IMR-90 (cell line): ENCODE measurements at regions not wholly inside any gene's neighbourhood (a gene's known extent, or its start where the extent isn't known, plus 50 kb on each side); places are given as distances from the start of the nearest gene placed in this dataset.

ENCODE experiments used
- ATAC-seq: fragments of 200-7000 bp; cut with Tn5 transposase; 2 replicates; pipeline ENCODE4 v1.9.1; 2020; ENCODE audit warnings: low read depth, mild to moderate bottlenecking, moderate library complexity
- BruUV-seq: library from RNA; stranded (reverse); fragments of 400-500 nt; replicated peaks from 2 replicates; lab custom pipeline; 2021; lab: Mats Ljungman, UMichigan
- CTCF ChIA-PET: fragments of 300-600 bp; formaldehyde crosslinking; extraction: SDS; loops from one replicate; lab custom pipeline; 2021; ENCODE audit warnings: antibody characterized with exemption; lab: Yijun Ruan, JAX
- POLR2A ChIA-PET: fragments of 300-600 bp; sonication (Branson Sonifier 250); formaldehyde crosslinking; loops from one replicate; lab custom pipeline; 2022; ENCODE audit warnings: antibody characterized with exemption; ENCODE audit not compliant: unreplicated experiment; lab: Charles Lee
- DNase-seq: peaks from one replicate; pipeline ENCODE4 v3.0.0; 2013
- H2AFZ ChIP-seq: replicated peaks from 2 replicates; pipeline ENCODE3; 2013; ENCODE audit warnings: low read length, mild to moderate bottlenecking; ENCODE audit not compliant: poor library complexity
- H2AK5ac ChIP-seq: 2 replicates; pipeline ENCODE4 v1.6.1; 2013; ENCODE audit warnings: low read depth, low read length, inconsistent platforms
- H2AK9ac ChIP-seq: replicated peaks from 2 replicates; pipeline ENCODE3; 2013; ENCODE audit warnings: mild to moderate bottlenecking, low read depth, low read length, moderate library complexity; ENCODE audit not compliant: poor library complexity
- H2BK120ac ChIP-seq: 2 replicates; pipeline ENCODE4 v1.6.1; 2013; ENCODE audit warnings: low read depth, low read length, inconsistent platforms
- H2BK15ac ChIP-seq: 3 replicates; pipeline ENCODE4 v1.6.1; 2013; ENCODE audit warnings: low read depth, low read length, inconsistent platforms
- H2BK20ac ChIP-seq: 2 replicates; pipeline ENCODE4 v1.6.1; 2013; ENCODE audit warnings: low read depth, mild to moderate bottlenecking, inconsistent platforms, low read length, moderate library complexity
- H2BK5ac ChIP-seq: 2 replicates; pipeline ENCODE4 v1.6.1; 2013; ENCODE audit warnings: mild to moderate bottlenecking, low read depth, low read length, inconsistent platforms; ENCODE audit not compliant: poor library complexity, severe bottlenecking
- H3K14ac ChIP-seq: replicated peaks from 2 replicates; pipeline ENCODE4 v1.6.1; 2013; ENCODE audit warnings: low read depth, low read length, inconsistent platforms
- H3K18ac ChIP-seq: 2 replicates; pipeline ENCODE4 v1.6.1; 2013; ENCODE audit warnings: low read depth, low read length, control low read depth
- H3K23ac ChIP-seq: 2 replicates; pipeline ENCODE4 v1.6.1; 2013; ENCODE audit warnings: low read depth, low read length, inconsistent platforms
- H3K27ac ChIP-seq: 2 replicates; pipeline ENCODE4 v1.5.1; 2013; ENCODE audit warnings: mild to moderate bottlenecking, control low read depth, low read length; ENCODE audit not compliant: insufficient read depth
- H3K27me3 ChIP-seq: 2 replicates; pipeline ENCODE4 v1.6.1; 2013; ENCODE audit warnings: low read length; ENCODE audit not compliant: control insufficient read depth, insufficient read depth
- H3K36me3 ChIP-seq: 2 replicates; pipeline ENCODE4 v1.6.1; 2013; ENCODE audit warnings: low read length, mixed read lengths; ENCODE audit not compliant: control insufficient read depth, insufficient read depth
- H3K4ac ChIP-seq: 2 replicates; pipeline ENCODE4 v1.6.1; 2013; ENCODE audit warnings: low read depth, low read length, inconsistent platforms
- H3K4me1 ChIP-seq: 2 replicates; pipeline ENCODE4 v1.6.1; 2013; ENCODE audit warnings: low read length, mixed read lengths; ENCODE audit not compliant: control insufficient read depth, insufficient read depth
- H3K4me2 ChIP-seq: 2 replicates; pipeline ENCODE4 v1.6.1; 2013; ENCODE audit warnings: low read depth, mild to moderate bottlenecking, control low read depth, low read length, moderate library complexity
- H3K4me3 ChIP-seq: 2 replicates; pipeline ENCODE4 v1.5.1; 2013; ENCODE audit warnings: low read depth, mild to moderate bottlenecking, control low read depth, low read length, moderate library complexity; ENCODE audit not compliant: insufficient read depth
- H3K56ac ChIP-seq: 2 replicates; pipeline ENCODE4 v1.6.1; 2013; ENCODE audit warnings: low read length, inconsistent platforms; ENCODE audit not compliant: insufficient read depth; ENCODE audit errors: extremely low read depth
- H3K79me1 ChIP-seq, 2 experiments: 2 replicates each; pipeline ENCODE4 v1.6.1; 2013; ENCODE audit warnings: low read length in 2 of 2, inconsistent platforms in 1 of 2, low read depth in 1 of 2
- H3K9ac ChIP-seq: 2 replicates; pipeline ENCODE4 v1.6.1; 2013; ENCODE audit warnings: low read depth, low read length, control low read depth
- H3K9me1 ChIP-seq: 2 replicates; pipeline ENCODE4 v1.6.1; 2013; ENCODE audit warnings: low read length, inconsistent platforms; ENCODE audit not compliant: insufficient read depth
- H3K9me3 ChIP-seq: 2 replicates; pipeline ENCODE4 v1.6.1; 2013; ENCODE audit warnings: low read length; ENCODE audit not compliant: control insufficient read depth, insufficient read depth
- H4K20me1 ChIP-seq: 2 replicates; pipeline ENCODE4 v1.6.1; 2013; ENCODE audit warnings: low read length, inconsistent platforms; ENCODE audit not compliant: insufficient read depth
- H4K5ac ChIP-seq: 2 replicates; pipeline ENCODE4 v1.6.1; 2013; ENCODE audit warnings: mild to moderate bottlenecking, low read depth, low read length, control low read depth
- H4K8ac ChIP-seq, 2 experiments: 2 replicates each; pipeline ENCODE4 v1.6.1; 2013; ENCODE audit warnings: low read depth in 2 of 2, low read length in 2 of 2, control low read depth in 1 of 2, inconsistent platforms in 1 of 2
- H4K91ac ChIP-seq: 2 replicates; pipeline ENCODE4 v1.6.1; 2013; ENCODE audit warnings: low read depth, low read length, inconsistent platforms; ENCODE audit not compliant: insufficient read depth
- BHLHE40 ChIP-seq: fragments of 150-350 bp; IDR thresholded peaks from 2 replicates; pipeline ENCODE4 v1.6.1; 2016; ENCODE audit warnings: mild to moderate bottlenecking, low read depth, low read length
- CEBPB ChIP-seq: IDR thresholded peaks from 2 replicates; pipeline ENCODE4 v1.6.1; 2012; ENCODE audit warnings: low read depth, low read length, improper control_type of control experiment
- ELK1 ChIP-seq: fragments of 150-350 bp; IDR thresholded peaks from 2 replicates; pipeline ENCODE4 v1.6.1; 2016; ENCODE audit warnings: low read depth, mild to moderate bottlenecking, low read length, moderate library complexity, borderline replicate concordance
- MAZ ChIP-seq: IDR thresholded peaks from 2 replicates; pipeline ENCODE4 v1.6.1; 2012; ENCODE audit warnings: low read depth, mild to moderate bottlenecking, low read length, improper control_type of control experiment, moderate library complexity, borderline replicate concordance
- RFX5 ChIP-seq: IDR thresholded peaks from 2 replicates; pipeline ENCODE4 v1.8.0; 2012; ENCODE audit warnings: low read depth, mild to moderate bottlenecking, low read length, moderate library complexity
- WGBS, 2 experiments: methylation state at CpG; one replicate each; pipeline versions ENCODE4 v1.1.5 to v1.1.7; 2013; ENCODE audit warnings: missing lambda C conversion rate in 2 of 2; ENCODE audit not compliant: insufficient read length in 1 of 2; ENCODE audit errors: extremely low coverage in 2 of 2; 5-methylcytosine and 5-hydroxymethylcytosine counted together
- dilution Hi-C: fragments of 300-500 bp; cut with HindIII; formaldehyde crosslinking; loops from one replicate; pipeline ENCODE4 v1.14.3; 2018; ENCODE audit warnings: low sequenced_read_pairs; ENCODE audit not compliant: unreplicated experiment
- in situ Hi-C: fragments of 300-500 bp; cut with MboI; formaldehyde crosslinking; loops from 3 replicates; pipeline ENCODE4 v1.14.3; 2019; ENCODE audit warnings: low sequenced_read_pairs, inconsistent platforms, mixed read lengths
- intact Hi-C: fragments of 100-400 bp; cut with micrococcal nuclease; formaldehyde crosslinking; loops from 2 replicates; pipeline ENCODE4 v1.10.0; 2022

- in situ Hi-C loops = no loop called here
- no peak overlapping the region for H2AK9ac ChIP-seq
- ChIA-PET POLR2A (no interaction called here), CTCF (no interaction called here)
- BruUV-seq = no TSS peak
- no peaks in the 10 kb centered on the region for H3K4me1 ChIP-seq
- dilution Hi-C loops = no loop called here
- no peak overlapping the region for H3K4me2 ChIP-seq
- no peak overlapping the region for H3K14ac ChIP-seq
- no peak overlapping the region for H3K27ac ChIP-seq
- no peaks in the 10 kb centered on the region for H3K79me1 ChIP-seq
- H2BK20ac ChIP-seq = no peak overlapping the region
- intact Hi-C loops = no loop called here
- no peaks in the 10 kb centered on the region for H3K27me3 ChIP-seq
- H3K4ac ChIP-seq = no peak overlapping the region
- H2BK120ac ChIP-seq = no peak overlapping the region
- no peak overlapping the region for H3K9ac ChIP-seq
- H3K18ac ChIP-seq = no peak overlapping the region
- no peak overlapping the region for H2BK5ac ChIP-seq
- no peaks in the 10 kb centered on the region for H3K9me1 ChIP-seq
- H3K9me3 ChIP-seq = no peaks in the 10 kb centered on the region
- no peak overlapping the region for H3K23ac ChIP-seq
- H4K8ac ChIP-seq = no peak overlapping the region
- H4K5ac ChIP-seq = no peak overlapping the region
- no peak overlapping the region for H3K4me3 ChIP-seq
- H3K36me3 ChIP-seq = no peaks in the 10 kb centered on the region
- H4K20me1 ChIP-seq = no peaks in the 10 kb centered on the region
- no CpG with 5 or more reads among the region's 5 CpGs for WGBS, 2 experiments
- no peak overlapping the region for H3K56ac ChIP-seq
- H2AFZ ChIP-seq = no peak overlapping the region
- TF ChIP-seq RFX5 (no peak), MAZ (no peak), BHLHE40 (no peak), ELK1 (no peak), CEBPB (no peak)
- no peak overlapping the region for H2BK15ac ChIP-seq
- no peak overlapping the region for H4K91ac ChIP-seq
- DNase-seq (no peak), ATAC-seq (no peak)
- no peak overlapping the region for H2AK5ac ChIP-seq
These were observed 482.5 kb downstream of the RWDD3 start for GRCh38 chr1:95716550-95716949.
